ENCODE measurements at regions not wholly inside any gene's neighbourhood (a gene's known extent, or its start where the extent isn't known, plus 50 kb on each side); places are given as distances from the start of the nearest gene placed in this dataset.

GRCh38 chr1:219806020-219806419, 122.3 kb downstream of the SLC30A10 start:
- TF ChIP-seq POU2F2 (IDR thresholded peaks at IDR 0.05; ENCODE audit: low read depth, low read length): no peak
- no peak for TF ChIP-seq POLR2A (IDR thresholded peaks at IDR 0.05; ENCODE audit: low read depth, low read length)
- no peak for TF ChIP-seq TAF1 (IDR thresholded peaks at IDR 0.05; ENCODE audit: low read depth, low read length)
- no peak for TF ChIP-seq POLR2AphosphoS5 (IDR thresholded peaks at IDR 0.05; ENCODE audit: low read depth, low read length)
- TF ChIP-seq SPI1 (IDR thresholded peaks at IDR 0.05; ENCODE audit: low read depth, low read length): no peak
- no peak for TF ChIP-seq PAX5 (IDR thresholded peaks at IDR 0.05; ENCODE audit: insufficient read depth, low read length, severe bottlenecking)
- no peak for DNase-seq (ENCODE audit: insufficient read length, low spot score)
- FAIRE-seq: no peak

- FAIRE-seq: no peak
- TF ChIP-seq POLR2A (IDR thresholded peaks at IDR 0.05; ENCODE audit: low read depth, low read length) (no peak), TAF1 (IDR thresholded peaks at IDR 0.05; ENCODE audit: low read depth, low read length) (no peak), POLR2AphosphoS5 (IDR thresholded peaks at IDR 0.05; ENCODE audit: low read depth, low read length) (no peak), PAX5 (IDR thresholded peaks at IDR 0.05; ENCODE audit: insufficient read depth, low read length, severe bottlenecking) (no peak), POU2F2 (IDR thresholded peaks at IDR 0.05; ENCODE audit: low read depth, low read length) (no peak), SPI1 (IDR thresholded peaks at IDR 0.05; ENCODE audit: low read depth, low read length) (no peak)
- no peak for DNase-seq (ENCODE audit: insufficient read length, low spot score)
Measured at GRCh38 chr1:219805191-219805590, 123.2 kb downstream of the SLC30A10 start.

GRCh38 chr1:219801156-219801820, 127.1 kb downstream of the SLC30A10 start:
- TF ChIP-seq POLR2AphosphoS5 (IDR thresholded peaks at IDR 0.05; ENCODE audit: low read depth, low read length) (no peak), POU2F2 (IDR thresholded peaks at IDR 0.05; ENCODE audit: low read depth, low read length) (no peak), SPI1 (IDR thresholded peaks at IDR 0.05; ENCODE audit: low read depth, low read length) (no peak), POLR2A (IDR thresholded peaks at IDR 0.05; ENCODE audit: low read depth, low read length) (no peak), PAX5 (IDR thresholded peaks at IDR 0.05; ENCODE audit: insufficient read depth, low read length, severe bottlenecking) (no peak), TAF1 (IDR thresholded peaks at IDR 0.05; ENCODE audit: low read depth, low read length) (no peak)
- DNase-seq (ENCODE audit: insufficient read length, low spot score) (no peak), FAIRE-seq (no peak)

- FAIRE-seq (no peak), DNase-seq (ENCODE audit: insufficient read length, low spot score) (no peak)
- TF ChIP-seq POLR2AphosphoS5 (IDR thresholded peaks at IDR 0.05; ENCODE audit: low read depth, low read length): no peak
- no peak for TF ChIP-seq TAF1 (IDR thresholded peaks at IDR 0.05; ENCODE audit: low read depth, low read length)
- no peak for TF ChIP-seq PAX5 (IDR thresholded peaks at IDR 0.05; ENCODE audit: insufficient read depth, low read length, severe bottlenecking)
- no peak for TF ChIP-seq POLR2A (IDR thresholded peaks at IDR 0.05; ENCODE audit: low read depth, low read length)
- no peak for TF ChIP-seq SPI1 (IDR thresholded peaks at IDR 0.05; ENCODE audit: low read depth, low read length)
- no peak for TF ChIP-seq POU2F2 (IDR thresholded peaks at IDR 0.05; ENCODE audit: low read depth, low read length)
Measured at GRCh38 chr1:219798283-219799030, 129.9 kb downstream of the SLC30A10 start.

GRCh38 chr1:219797683-219798082, 130.7 kb downstream of the SLC30A10 start:
- no peak for TF ChIP-seq POLR2AphosphoS5 (IDR thresholded peaks at IDR 0.05; ENCODE audit: low read depth, low read length)
- FAIRE-seq (no peak), DNase-seq (ENCODE audit: insufficient read length, low spot score) (no peak)

GRCh38 chr1:219797009-219797408, 131.3 kb downstream of the SLC30A10 start:
- no peak for DNase-seq (ENCODE audit: insufficient read length, low spot score)
- TF ChIP-seq PAX5 (IDR thresholded peaks at IDR 0.05; ENCODE audit: insufficient read depth, low read length, severe bottlenecking): no peak
- no peak for TF ChIP-seq SPI1 (IDR thresholded peaks at IDR 0.05; ENCODE audit: low read depth, low read length)
- no peak for TF ChIP-seq POU2F2 (IDR thresholded peaks at IDR 0.05; ENCODE audit: low read depth, low read length)
- TF ChIP-seq TAF1 (IDR thresholded peaks at IDR 0.05; ENCODE audit: low read depth, low read length): no peak
- no peak for TF ChIP-seq POLR2AphosphoS5 (IDR thresholded peaks at IDR 0.05; ENCODE audit: low read depth, low read length)
- no peak for TF ChIP-seq POLR2A (IDR thresholded peaks at IDR 0.05; ENCODE audit: low read depth, low read length)
- no peak for FAIRE-seq

- FAIRE-seq (no peak), DNase-seq (ENCODE audit: insufficient read length, low spot score) (no peak)
- TF ChIP-seq POU2F2 (IDR thresholded peaks at IDR 0.05; ENCODE audit: low read depth, low read length) (no peak), PAX5 (IDR thresholded peaks at IDR 0.05; ENCODE audit: insufficient read depth, low read length, severe bottlenecking) (no peak), SPI1 (IDR thresholded peaks at IDR 0.05; ENCODE audit: low read depth, low read length) (no peak), POLR2A (IDR thresholded peaks at IDR 0.05; ENCODE audit: low read depth, low read length) (no peak), TAF1 (IDR thresholded peaks at IDR 0.05; ENCODE audit: low read depth, low read length) (no peak), POLR2AphosphoS5 (IDR thresholded peaks at IDR 0.05; ENCODE audit: low read depth, low read length) (no peak)
Measured at GRCh38 chr1:219795363-219795917, 132.9 kb downstream of the SLC30A10 start.

- FAIRE-seq (no peak), DNase-seq (ENCODE audit: insufficient read length, low spot score) (no peak)
- no peak for TF ChIP-seq POLR2A (IDR thresholded peaks at IDR 0.05; ENCODE audit: low read depth, low read length)
- TF ChIP-seq POU2F2 (IDR thresholded peaks at IDR 0.05; ENCODE audit: low read depth, low read length): no peak
- TF ChIP-seq POLR2AphosphoS5 (IDR thresholded peaks at IDR 0.05; ENCODE audit: low read depth, low read length): no peak
- peak; percentile 66 for TF ChIP-seq SPI1 (IDR thresholded peaks at IDR 0.05; ENCODE audit: low read depth, low read length)
- TF ChIP-seq PAX5 (IDR thresholded peaks at IDR 0.05; ENCODE audit: insufficient read depth, low read length, severe bottlenecking): peak; percentile 17
- no peak for TF ChIP-seq TAF1 (IDR thresholded peaks at IDR 0.05; ENCODE audit: low read depth, low read length)
Measured at GRCh38 chr1:219794085-219794743, 134.1 kb downstream of the SLC30A10 start.
